ENCODE measurements at regions not wholly inside any gene's neighbourhood (a gene's known extent, or its start where the extent isn't known, plus 50 kb on each side); places are given as distances from the start of the nearest gene placed in this dataset.

DNA sequence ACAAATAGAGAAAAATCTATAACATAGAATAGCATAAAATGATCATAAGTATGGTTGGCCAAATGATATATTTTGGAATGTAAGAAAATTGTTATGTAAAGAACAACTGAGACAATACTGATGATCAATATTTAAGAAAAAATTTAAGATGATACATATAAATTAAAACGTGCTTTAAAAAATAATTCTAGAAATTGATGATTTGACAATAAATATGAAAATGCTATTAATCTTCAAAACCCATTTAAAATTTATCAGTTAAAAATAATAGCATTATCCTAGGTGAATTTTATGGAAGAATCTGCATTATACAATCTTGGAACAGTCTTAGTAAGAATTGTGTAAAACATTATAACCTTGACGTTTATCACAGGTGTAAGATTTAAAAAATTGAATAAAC lies 95.1 kb upstream of the DACH1 start:
- Histone ChIP-seq H3K4me1 (no peaks in the 10 kb centered on the region), H3K9me3 (ENCODE audit: low read depth) (no peaks in the 10 kb centered on the region), H3K4me2 (no peak overlapping the region), H3K9ac (no peak overlapping the region), H3K27me3 (no peaks in the 10 kb centered on the region), H2AFZ (replicated peaks) (no peak overlapping the region), H3K4me3 (no peak overlapping the region), H3K79me2 (ENCODE audit: low read depth) (no peaks in the 10 kb centered on the region), H4K20me1 (ENCODE audit: low read depth) (no peaks in the 10 kb centered on the region), H3F3A (ENCODE audit: low read depth) (no peaks in the 10 kb centered on the region), H3K36me3 (no peaks in the 10 kb centered on the region), H3K27ac (no peak overlapping the region)
- Mint-ChIP-seq H3K9me3 (no peaks in the 10 kb centered on the region), H3K4me1 (no peaks in the 10 kb centered on the region), H3K27me3 (ENCODE audit: insufficient read depth, low read depth) (no peaks in the 10 kb centered on the region), H3K27ac (no peak overlapping the region), H3K4me3 (no peak overlapping the region), H3K36me3 (no peaks in the 10 kb centered on the region)
- DNase-seq (ENCODE audit: low spot score): no peak
- no peak for TF ChIP-seq EZH2phosphoT487 (IDR thresholded peaks at IDR 0.05)
- no peak for TF ChIP-seq EZH2 (IDR thresholded peaks at IDR 0.05)
- TF ChIP-seq, protein P1, sequence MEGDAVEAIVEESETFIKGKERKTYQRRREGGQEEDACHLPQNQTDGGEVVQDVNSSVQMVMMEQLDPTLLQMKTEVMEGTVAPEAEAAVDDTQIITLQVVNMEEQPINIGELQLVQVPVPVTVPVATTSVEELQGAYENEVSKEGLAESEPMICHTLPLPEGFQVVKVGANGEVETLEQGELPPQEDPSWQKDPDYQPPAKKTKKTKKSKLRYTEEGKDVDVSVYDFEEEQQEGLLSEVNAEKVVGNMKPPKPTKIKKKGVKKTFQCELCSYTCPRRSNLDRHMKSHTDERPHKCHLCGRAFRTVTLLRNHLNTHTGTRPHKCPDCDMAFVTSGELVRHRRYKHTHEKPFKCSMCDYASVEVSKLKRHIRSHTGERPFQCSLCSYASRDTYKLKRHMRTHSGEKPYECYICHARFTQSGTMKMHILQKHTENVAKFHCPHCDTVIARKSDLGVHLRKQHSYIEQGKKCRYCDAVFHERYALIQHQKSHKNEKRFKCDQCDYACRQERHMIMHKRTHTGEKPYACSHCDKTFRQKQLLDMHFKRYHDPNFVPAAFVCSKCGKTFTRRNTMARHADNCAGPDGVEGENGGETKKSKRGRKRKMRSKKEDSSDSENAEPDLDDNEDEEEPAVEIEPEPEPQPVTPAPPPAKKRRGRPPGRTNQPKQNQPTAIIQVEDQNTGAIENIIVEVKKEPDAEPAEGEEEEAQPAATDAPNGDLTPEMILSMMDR (IDR thresholded peaks at IDR 0.05): no peak

DNA sequence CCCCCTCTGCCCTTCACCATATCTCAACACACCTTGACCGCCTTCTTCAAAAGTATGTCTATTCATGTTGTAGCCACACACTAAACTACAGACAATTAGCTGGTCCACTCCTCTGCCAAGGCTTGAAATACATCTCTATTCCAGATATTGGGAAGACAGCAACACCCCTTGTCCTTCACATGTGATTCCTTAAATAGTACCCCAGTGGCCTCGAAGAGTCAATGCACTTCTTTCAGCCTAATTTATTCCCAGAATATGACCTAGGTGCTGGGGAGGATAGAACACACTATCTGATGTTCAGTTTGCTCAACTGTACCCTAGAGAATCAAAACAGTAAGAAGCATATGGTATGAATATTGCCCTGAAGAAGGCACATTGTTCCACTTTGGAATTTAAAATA lies 82.4 kb upstream of the DACH1 start:
- Mint-ChIP-seq H3K27me3 (ENCODE audit: insufficient read depth, low read depth) (no peaks in the 10 kb centered on the region), H3K4me1 (no peaks in the 10 kb centered on the region), H3K9me3 (peaks cover 5% of the 10 kb centered on the region), H3K4me3 (no peak overlapping the region), H3K27ac (no peak overlapping the region), H3K36me3 (no peaks in the 10 kb centered on the region)
- H3K9me3 ChIP-seq (ENCODE audit: low read depth): no peaks in the 10 kb centered on the region
- H3K36me3 ChIP-seq: no peaks in the 10 kb centered on the region
- no peak overlapping the region for H3K27ac ChIP-seq
- H3K27me3 ChIP-seq: no peaks in the 10 kb centered on the region
- TF ChIP-seq, protein P1 (IDR thresholded peaks at IDR 0.05): peak; percentile 7
- no peak for TF ChIP-seq EZH2phosphoT487 (IDR thresholded peaks at IDR 0.05)
- H3K9ac ChIP-seq: no peak overlapping the region
- no peaks in the 10 kb centered on the region for H3K4me1 ChIP-seq
- H3K79me2 ChIP-seq (ENCODE audit: low read depth): no peaks in the 10 kb centered on the region
- H2AFZ ChIP-seq (replicated peaks): no peak overlapping the region
- H3K4me2 ChIP-seq: no peak overlapping the region
- no peaks in the 10 kb centered on the region for H4K20me1 ChIP-seq (ENCODE audit: low read depth)
- no peak for DNase-seq (ENCODE audit: low spot score)
- H3F3A ChIP-seq (ENCODE audit: low read depth): no peaks in the 10 kb centered on the region
- no peak overlapping the region for H3K4me3 ChIP-seq

DNA sequence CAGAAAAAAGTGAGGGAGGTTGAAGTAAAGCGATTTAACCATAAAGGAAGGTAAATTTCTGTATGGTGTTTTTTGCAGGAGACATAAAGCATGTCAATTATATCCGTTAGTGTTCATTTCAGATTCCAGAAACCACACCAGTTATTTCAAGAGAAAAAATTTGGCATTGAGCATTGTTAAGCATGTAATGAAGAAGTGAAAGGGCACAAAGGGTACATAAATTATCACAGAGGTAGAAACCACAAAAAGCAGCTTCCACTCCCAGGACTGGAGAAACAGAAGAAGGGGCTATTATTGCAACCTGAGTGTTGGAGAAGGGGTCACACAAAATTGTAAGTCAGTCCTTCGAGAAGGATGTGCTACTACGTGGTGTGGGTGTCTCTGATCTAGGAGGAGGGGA lies 72.2 kb upstream of the DACH1 start:
- H3K27ac Mint-ChIP-seq: peak overlapping the region; percentile 31
- no peak overlapping the region for H3K4me3 Mint-ChIP-seq
- no peaks in the 10 kb centered on the region for H3K4me1 Mint-ChIP-seq
- DNase-seq (ENCODE audit: low spot score): no peak
- no peak overlapping the region for H3K4me2 ChIP-seq
- no peaks in the 10 kb centered on the region for H3K4me1 ChIP-seq
- no peak overlapping the region for H2AFZ ChIP-seq (replicated peaks)
- H3K36me3 ChIP-seq: no peaks in the 10 kb centered on the region
- no peaks in the 10 kb centered on the region for H3K27me3 Mint-ChIP-seq (ENCODE audit: insufficient read depth, low read depth)
- no peak for TF ChIP-seq EZH2 (IDR thresholded peaks at IDR 0.05)
- TF ChIP-seq EZH2phosphoT487 (IDR thresholded peaks at IDR 0.05): no peak
- TF ChIP-seq, protein P1 (IDR thresholded peaks at IDR 0.05): no peak
- H4K20me1 ChIP-seq (ENCODE audit: low read depth): no peaks in the 10 kb centered on the region
- H3F3A ChIP-seq (ENCODE audit: low read depth): no peaks in the 10 kb centered on the region
- H3K9me3 Mint-ChIP-seq: no peaks in the 10 kb centered on the region
- H3K27ac ChIP-seq: no peak overlapping the region
- no peaks in the 10 kb centered on the region for H3K79me2 ChIP-seq (ENCODE audit: low read depth)
- no peak overlapping the region for H3K4me3 ChIP-seq
- H3K9ac ChIP-seq: no peak overlapping the region
- H3K27me3 ChIP-seq: no peaks in the 10 kb centered on the region
- no peaks in the 10 kb centered on the region for H3K36me3 Mint-ChIP-seq
- no peaks in the 10 kb centered on the region for H3K9me3 ChIP-seq (ENCODE audit: low read depth)
